ENCODE measurements at regions not wholly inside any gene's neighbourhood (a gene's known extent, or its start where the extent isn't known, plus 50 kb on each side); places are given as distances from the start of the nearest gene placed in this dataset.

GRCh38 chr16:13471036-13471435, 448.9 kb upstream of the ERCC4 start:
- TF ChIP-seq CTCF (IDR thresholded peaks at IDR 0.05) (no peak), POLR2AphosphoS5 (IDR thresholded peaks at IDR 0.05) (no peak)
